ENCODE measurements at regions not wholly inside any gene's neighbourhood (a gene's known extent, or its start where the extent isn't known, plus 50 kb on each side); places are given as distances from the start of the nearest gene placed in this dataset.
A peak's percentile ranks its signal among the peaks of the same experiment; 100 is the strongest.

- peak overlapping the region; percentile 94 for H3K9ac ChIP-seq (ENCODE audit: low read length)
- no peaks in the 10 kb centered on the region for H3K36me3 ChIP-seq (replicated peaks in 1 of 2; ENCODE audit: control extremely low read depth in 1 of 2, control insufficient read depth in 1 of 2, extremely low read depth in 1 of 2, insufficient read depth in 2 of 2, low read length in 1 of 2)
- CTCF ChIA-PET: interaction anchor here (1.0 kb wide), 1 partner anchor 45 kb away, joined by 3 read pairs; no protein-coding TSS in a partner anchor
- Mint-ChIP-seq H3K27ac (peak overlapping the region; percentile 59), H3K4me1 (peaks cover 13% of the 10 kb centered on the region), H3K27me3 (no peaks in the 10 kb centered on the region), H3K9me3 (ENCODE audit: insufficient read depth) (no peaks in the 10 kb centered on the region), H3K4me3 (peak overlapping the region; percentile 84)
- no peak for ATAC-seq (ENCODE audit: low read depth)
- no peaks in the 10 kb centered on the region for H3K27me3 ChIP-seq (replicated peaks in 1 of 4; ENCODE audit: control extremely low read depth in 1 of 4, control insufficient read depth in 3 of 4, insufficient read depth in 4 of 4, low read length in 3 of 4)
- no peak for TF ChIP-seq CTCF (IDR thresholded peaks at IDR 0.05)
- TF ChIP-seq EZH2 (IDR thresholded peaks at IDR 0.05; ENCODE audit: borderline replicate concordance, insufficient read depth, low read depth, low read length, poor library complexity, severe bottlenecking): no peak
- intact Hi-C loops (cut with micrococcal nuclease): loop anchor here (1.0 to 5.0 kb wide), 7 partner anchors 11 to 918 kb away; partner anchors contain the start of genes GNG5, MCOLN2, PRKACB and SPATA1
- H3K79me2 ChIP-seq (ENCODE audit: control insufficient read depth, insufficient read depth, low read length): peaks cover 8% of the 10 kb centered on the region
- peak overlapping the region; percentile 98 for H2AFZ ChIP-seq (ENCODE audit: insufficient read depth, low read depth, low read length, poor library complexity, severe bottlenecking)
- no peaks in the 10 kb centered on the region for H3K9me3 ChIP-seq (ENCODE audit: control extremely low read depth in 1 of 3, control insufficient read depth in 2 of 3, insufficient read depth in 1 of 3, low read length in 2 of 3)
- H3K4me1 ChIP-seq (ENCODE audit: control insufficient read depth in 2 of 2, insufficient read depth in 2 of 2, low read length in 2 of 2): peaks cover 7 to 12% of the 10 kb centered on the region in 2 donors
- no peaks in the 10 kb centered on the region for H4K20me1 ChIP-seq (ENCODE audit: control insufficient read depth, insufficient read depth, low read length, poor library complexity, severe bottlenecking)
- WGBS (ENCODE audit: insufficient coverage): no CpG with 5 or more reads among the region's 5 CpGs
- peak overlapping the region in 1 of 2 donors; percentile 70 for H3K27ac ChIP-seq (ENCODE audit: low read length in 2 of 2)
- peak overlapping the region; percentile 13 to 86 (median 65) for H3K4me3 ChIP-seq (ENCODE audit: control extremely low read depth in 1 of 5, extremely low read depth in 1 of 5, insufficient read depth in 1 of 5, low read depth in 2 of 5, low read length in 4 of 5)
- peak overlapping the region; percentile 94 for H3K4me2 ChIP-seq (replicated peaks; ENCODE audit: low read depth, low read length, poor library complexity, severe bottlenecking)
- DNase-seq: no peak
- POLR2A ChIA-PET: no interaction called here
Observed at GRCh38 chr1:84078842-84079202, 65.2 kb upstream of the PRKACB start.

GRCh38 chr1:84078108-84078841, 65.8 kb upstream of the PRKACB start:
- Histone ChIP-seq H4K20me1 (ENCODE audit: control insufficient read depth, insufficient read depth, low read length, poor library complexity, severe bottlenecking) (no peaks in the 10 kb centered on the region), H3K4me2 (replicated peaks; ENCODE audit: low read depth, low read length, poor library complexity, severe bottlenecking) (peak overlapping the region; percentile 94), H3K27ac (ENCODE audit: low read length in 2 of 2) (peak overlapping the region in 1 of 2 donors; percentile 70), H3K79me2 (ENCODE audit: control insufficient read depth, insufficient read depth, low read length) (peaks cover 8% of the 10 kb centered on the region), H2AFZ (ENCODE audit: insufficient read depth, low read depth, low read length, poor library complexity, severe bottlenecking) (peak overlapping the region; percentile 98), H3K36me3 (replicated peaks in 1 of 2; ENCODE audit: control extremely low read depth in 1 of 2, control insufficient read depth in 1 of 2, extremely low read depth in 1 of 2, insufficient read depth in 2 of 2, low read length in 1 of 2) (no peaks in the 10 kb centered on the region), H3K9me3 (ENCODE audit: control extremely low read depth in 1 of 3, control insufficient read depth in 2 of 3, insufficient read depth in 1 of 3, low read length in 2 of 3) (no peaks in the 10 kb centered on the region), H3K9ac (ENCODE audit: low read length) (peak overlapping the region; percentile 94), H3K4me3 (ENCODE audit: control extremely low read depth in 1 of 5, extremely low read depth in 1 of 5, insufficient read depth in 1 of 5, low read depth in 2 of 5, low read length in 4 of 5) (peak overlapping the region; percentile 13 to 86 (median 65)), H3K4me1 (ENCODE audit: control insufficient read depth in 2 of 2, insufficient read depth in 2 of 2, low read length in 2 of 2) (peaks cover 7 to 12% of the 10 kb centered on the region in 2 donors), H3K27me3 (replicated peaks in 1 of 4; ENCODE audit: control extremely low read depth in 1 of 4, control insufficient read depth in 3 of 4, insufficient read depth in 4 of 4, low read length in 3 of 4) (no peaks in the 10 kb centered on the region)
- ATAC-seq (ENCODE audit: low read depth) (peak; percentile 32), DNase-seq (no peak)
- peak overlapping the region; percentile 84 for H3K4me3 Mint-ChIP-seq
- CTCF ChIA-PET: interaction anchor here (1.0 kb wide), 1 partner anchor 45 kb away, joined by 3 read pairs; no protein-coding TSS in a partner anchor
- under 1% methylated on average over 53 of the region's 61 CpGs for WGBS (ENCODE audit: insufficient coverage)
- H3K27me3 Mint-ChIP-seq: no peaks in the 10 kb centered on the region
- intact Hi-C loops (cut with micrococcal nuclease): loop anchor here (1.0 to 5.0 kb wide), 7 partner anchors 12 to 919 kb away; partner anchors contain the start of genes GNG5, MCOLN2, PRKACB and SPATA1
- POLR2A ChIA-PET: no interaction called here
- H3K27ac Mint-ChIP-seq: peak overlapping the region; percentile 67
- peaks cover 13% of the 10 kb centered on the region for H3K4me1 Mint-ChIP-seq
- H3K9me3 Mint-ChIP-seq (ENCODE audit: insufficient read depth): no peaks in the 10 kb centered on the region
- TF ChIP-seq CTCF (IDR thresholded peaks at IDR 0.05): no peak
- TF ChIP-seq EZH2 (IDR thresholded peaks at IDR 0.05; ENCODE audit: borderline replicate concordance, insufficient read depth, low read depth, low read length, poor library complexity, severe bottlenecking): no peak

Data from B cell (primary cell).